LoVo (cell line): ENCODE measurements at regions not wholly inside any gene's neighbourhood (a gene's known extent, or its start where the extent isn't known, plus 50 kb on each side); places are given as distances from the start of the nearest gene placed in this dataset.

ENCODE experiments used
- DNase-seq: peaks from one replicate; pipeline ENCODE4 v3.0.0-alpha.2; 2016; ENCODE audit warnings: low spot score

GRCh38 chr13:58051396-58051795 is 419.9 kb downstream of the PCDH17 start:
- DNase-seq, result no peak

DNA sequence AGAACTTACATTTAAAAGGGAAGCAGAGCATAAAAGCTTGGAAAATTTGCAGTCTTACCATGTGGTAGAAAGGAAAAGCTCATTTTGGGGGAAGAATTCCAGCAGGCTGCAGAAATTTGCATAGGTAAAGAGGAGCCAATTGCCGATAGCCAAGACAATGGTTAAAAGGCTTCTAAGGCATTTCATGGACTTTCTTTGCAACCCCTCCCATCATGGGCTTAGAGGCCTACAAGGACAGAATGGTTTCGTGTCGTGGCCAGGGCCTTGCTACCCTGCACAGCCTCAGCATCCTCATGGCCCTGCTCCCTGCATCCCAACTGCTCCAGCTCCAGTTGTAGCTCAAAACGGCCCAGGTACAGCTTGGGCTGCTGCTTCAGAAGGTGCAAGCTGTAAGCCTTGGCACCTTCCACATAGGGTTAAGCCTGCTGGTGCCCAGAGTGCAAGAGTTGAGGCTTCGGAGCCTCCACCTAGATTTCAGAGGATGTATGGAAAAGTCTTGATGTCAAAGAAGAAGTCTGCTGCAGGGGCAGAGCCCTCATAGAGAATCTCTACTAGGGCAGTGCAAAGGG is 420.3 kb downstream of the PCDH17 start:
- no peak for DNase-seq

DNA sequence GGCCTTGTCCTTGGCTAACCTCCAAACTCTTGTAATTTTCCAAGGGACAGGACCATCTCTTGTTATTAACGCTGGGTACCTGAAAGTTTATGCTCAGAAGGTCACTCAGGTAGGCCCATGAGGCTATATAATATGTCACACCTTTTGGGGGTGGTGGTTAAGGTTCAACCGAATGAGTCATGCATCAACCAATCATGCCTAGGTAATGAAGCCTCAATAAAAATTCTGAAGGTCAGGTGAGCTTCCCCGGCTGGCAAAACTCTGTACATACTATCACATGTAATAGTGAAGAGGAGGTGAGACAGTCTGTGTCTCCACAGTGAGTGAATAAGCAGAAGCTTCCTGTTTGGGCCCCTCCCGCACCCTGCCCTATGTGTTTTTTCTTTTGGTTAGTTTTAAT is 424.9 kb downstream of the PCDH17 start:
- no peak for DNase-seq

DNA sequence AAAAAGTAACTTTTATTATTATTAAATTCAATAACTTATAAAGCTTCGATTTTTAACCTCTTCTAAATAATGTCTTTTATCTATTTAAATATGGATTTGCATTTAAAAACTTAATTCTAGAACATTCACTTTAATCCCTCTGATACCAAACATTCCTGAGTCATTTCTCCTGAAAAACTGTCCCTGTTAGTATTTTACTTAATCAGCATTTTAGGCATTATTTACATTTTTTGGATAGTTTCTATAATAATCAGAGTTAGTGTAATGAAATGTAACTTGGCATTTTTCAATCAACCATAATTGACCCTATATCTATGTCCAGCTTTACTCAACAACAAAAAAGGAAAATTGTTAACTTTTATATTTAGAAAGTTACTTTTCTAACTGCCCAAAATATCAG is 428.1 kb downstream of the PCDH17 start:
- no peak for DNase-seq

GRCh38 chr13:58080806-58081205 is 449.3 kb downstream of the PCDH17 start:
- no peak for DNase-seq

- DNase-seq, result no peak
Measured at GRCh38 chr13:58081301-58081820, 449.8 kb downstream of the PCDH17 start.

DNA sequence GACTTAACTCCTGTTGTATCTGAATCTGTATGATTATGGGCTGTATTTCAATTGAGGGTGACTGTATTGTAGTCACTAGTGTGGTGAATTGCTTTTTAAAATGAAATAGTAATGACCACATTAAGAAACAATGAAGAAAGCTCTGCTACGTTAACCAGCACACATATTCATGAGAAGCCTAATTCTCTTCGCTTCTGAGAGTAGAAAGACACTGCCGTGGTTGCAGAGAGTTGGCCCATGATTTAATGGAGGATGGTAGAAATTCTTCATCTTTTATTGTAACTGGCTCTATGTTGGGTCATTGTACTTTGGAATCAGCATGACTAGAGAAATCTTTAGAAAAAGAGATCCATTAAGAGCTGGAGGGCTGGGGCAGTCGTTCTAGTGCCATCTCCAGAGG is 451.5 kb downstream of the PCDH17 start:
- no peak for DNase-seq

GRCh38 chr13:58085274-58085673 is 453.7 kb downstream of the PCDH17 start:
- no peak for DNase-seq

DNA sequence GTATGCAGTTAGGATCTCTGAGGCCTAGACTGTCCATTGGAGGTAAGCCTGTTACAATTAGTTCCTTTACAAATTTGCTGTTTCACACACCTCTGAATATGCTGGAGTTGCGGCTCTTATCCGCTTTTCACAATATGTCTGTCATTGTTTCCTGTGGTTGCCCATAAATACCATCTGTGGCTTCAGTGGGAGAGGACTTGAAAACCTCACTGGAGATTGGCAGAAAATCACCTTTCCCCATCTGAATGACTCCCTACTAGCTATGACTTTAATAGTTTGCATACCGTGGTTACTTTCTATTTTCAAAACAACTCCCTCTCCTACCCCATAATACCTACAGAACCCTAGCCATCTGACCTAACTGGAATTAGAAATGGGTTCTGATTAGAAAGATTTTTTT is 454.3 kb downstream of the PCDH17 start:
- DNase-seq, result no peak

DNA sequence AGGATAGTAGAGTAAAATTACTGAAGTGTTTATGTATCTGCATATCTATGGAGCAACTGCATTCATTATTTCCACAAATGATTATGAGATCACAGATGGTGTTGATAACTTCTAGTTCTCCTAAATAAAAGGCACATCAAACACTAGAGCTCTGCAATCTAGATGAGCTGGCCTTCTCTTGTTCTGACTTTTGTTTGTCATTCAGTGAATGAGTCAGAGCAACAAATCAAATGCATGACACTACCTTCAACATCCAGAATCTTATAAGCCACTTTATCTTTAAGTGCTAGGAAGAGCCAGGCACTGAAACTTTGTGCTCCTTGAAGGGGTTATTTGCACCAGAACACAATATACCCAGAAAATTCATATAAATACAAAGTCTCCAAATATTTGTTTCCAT is 456.0 kb downstream of the PCDH17 start:
- DNase-seq, result no peak

- DNase-seq, result no peak
Measured at GRCh38 chr13:58093394-58093793, 461.9 kb downstream of the PCDH17 start.

- no peak for DNase-seq
Measured at GRCh38 chr13:58097831-58098230, 466.3 kb downstream of the PCDH17 start.

- DNase-seq, result no peak
Measured at GRCh38 chr13:58119351-58119750, 487.8 kb downstream of the PCDH17 start.

GRCh38 chr13:58119804-58120203 is 488.3 kb downstream of the PCDH17 start:
- no peak for DNase-seq

- no peak for DNase-seq
Measured at GRCh38 chr13:58126496-58126895, 495.0 kb downstream of the PCDH17 start.

DNA sequence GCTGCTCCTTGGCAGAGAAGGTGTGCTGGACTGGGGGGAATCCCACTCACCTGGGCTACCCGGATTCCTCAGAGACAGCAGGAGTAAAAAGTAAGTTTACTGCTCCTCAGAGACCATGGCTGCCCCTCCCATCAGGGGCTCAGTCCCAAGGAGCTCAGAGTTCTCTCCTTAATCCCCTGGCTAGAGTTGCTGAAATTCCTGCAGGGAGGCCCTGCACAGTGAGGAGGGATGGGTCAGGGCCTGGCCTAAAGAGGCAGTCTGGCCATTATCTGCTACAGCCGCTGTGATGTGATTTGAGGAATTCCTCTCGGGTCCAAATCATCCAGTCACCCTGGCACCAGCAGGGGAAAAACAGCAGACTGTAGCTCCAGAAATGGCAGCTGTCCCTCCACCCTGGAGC is 502.5 kb downstream of the PCDH17 start:
- DNase-seq, result no peak

DNA sequence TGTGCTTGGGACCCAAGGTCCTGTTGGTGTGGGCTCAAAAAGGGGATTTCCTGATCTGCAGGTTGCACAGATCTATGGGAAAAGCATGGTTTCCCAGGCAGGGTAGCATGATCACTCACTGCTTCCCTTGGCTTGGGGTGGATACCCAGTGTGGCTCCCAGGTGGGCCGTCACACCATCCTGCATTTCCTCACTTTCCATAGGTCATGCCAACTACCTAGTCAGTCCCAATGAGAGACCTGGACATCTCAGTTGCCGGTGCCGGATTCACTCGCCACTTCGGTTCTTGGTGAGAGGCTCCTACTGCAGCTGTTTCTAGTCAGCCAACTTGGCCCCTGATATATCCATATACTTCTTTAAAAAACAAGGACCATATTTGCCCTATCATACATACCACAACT is 503.0 kb downstream of the PCDH17 start:
- no peak for DNase-seq

DNA sequence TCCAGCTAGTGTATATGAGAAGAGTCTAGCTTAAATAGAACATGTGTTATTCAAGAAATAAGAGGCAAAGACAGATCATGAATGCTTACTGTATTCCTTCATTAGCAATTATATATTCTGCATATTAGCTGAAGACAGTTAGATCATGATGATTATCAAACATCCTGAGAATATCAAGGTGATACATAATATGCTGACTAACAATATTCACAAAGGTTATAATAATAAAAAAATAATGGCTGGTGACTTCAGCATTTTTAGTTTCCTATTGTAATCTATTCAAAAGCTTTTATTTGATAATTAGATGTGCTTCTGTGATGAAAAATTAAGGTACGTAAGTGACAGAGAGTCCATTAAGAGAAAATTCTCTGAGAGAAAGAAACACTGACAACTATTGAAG is 511.4 kb downstream of the PCDH17 start:
- no peak for DNase-seq

DNA sequence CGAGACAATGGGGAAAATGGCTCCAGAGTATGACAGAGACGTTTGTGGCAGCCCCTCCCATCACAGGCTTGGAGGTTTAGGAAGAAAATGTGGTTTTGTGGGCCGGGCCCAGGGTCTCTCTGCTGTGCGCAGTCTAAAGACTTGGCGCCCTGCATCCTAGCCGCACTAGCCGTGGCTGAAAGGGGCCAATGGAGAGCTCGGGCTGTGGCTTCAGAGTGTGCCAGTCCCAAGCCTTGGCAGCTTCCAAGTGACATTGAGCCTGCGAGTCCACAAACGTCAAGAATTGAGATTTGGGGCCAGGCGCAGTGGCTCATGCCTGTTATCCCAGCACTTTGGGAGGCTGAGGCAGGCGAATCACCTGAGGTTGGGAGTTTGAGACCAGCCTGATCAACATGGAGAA is 513.1 kb downstream of the PCDH17 start:
- DNase-seq, result no peak

- no peak for DNase-seq
Measured at GRCh38 chr13:58151452-58151851, 519.9 kb downstream of the PCDH17 start.

GRCh38 chr13:58160980-58161379 is 529.4 kb downstream of the PCDH17 start:
- DNase-seq, result no peak

DNA sequence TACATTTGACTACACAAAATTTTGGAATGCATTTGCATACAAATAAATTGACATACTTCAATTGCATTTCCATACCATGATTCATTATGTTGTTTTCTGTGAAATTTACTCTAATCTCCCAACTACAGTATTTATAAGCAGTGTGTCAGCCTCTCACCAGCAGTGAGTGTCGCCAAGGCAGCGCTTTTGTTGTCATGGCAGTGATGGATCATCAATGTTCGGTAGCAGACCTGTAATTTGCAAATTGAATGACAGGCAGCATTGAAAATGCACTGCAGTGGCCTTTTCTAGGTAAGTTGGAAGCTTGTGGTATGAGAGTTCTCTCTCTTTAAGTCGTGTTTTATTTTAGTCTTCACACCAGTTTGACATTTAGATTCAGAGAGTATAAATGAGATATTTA is 534.1 kb downstream of the PCDH17 start:
- DNase-seq, result no peak

DNA sequence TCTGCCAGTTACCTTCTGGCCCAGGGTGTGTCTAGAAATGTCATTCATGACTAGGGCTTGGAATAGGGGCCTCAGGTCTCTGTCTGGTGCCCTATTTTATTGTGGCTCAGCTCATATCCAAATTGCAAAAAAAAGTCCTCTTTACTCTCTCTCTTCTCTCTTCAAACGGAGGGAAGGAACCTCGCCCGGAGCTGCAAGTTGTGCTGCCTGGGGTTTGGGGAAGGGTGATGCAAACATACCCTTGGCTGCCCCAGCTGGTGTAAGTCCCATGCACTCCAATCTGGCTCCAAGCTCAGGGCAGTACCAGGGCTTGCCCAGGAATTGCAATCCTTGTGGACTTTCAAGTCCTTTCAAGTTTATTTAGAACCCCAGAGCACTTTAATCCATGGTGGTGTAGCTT is 549.6 kb downstream of the PCDH17 start:
- DNase-seq, result no peak

- no peak for DNase-seq
Measured at GRCh38 chr13:58187881-58188280, 556.3 kb downstream of the PCDH17 start.

DNA sequence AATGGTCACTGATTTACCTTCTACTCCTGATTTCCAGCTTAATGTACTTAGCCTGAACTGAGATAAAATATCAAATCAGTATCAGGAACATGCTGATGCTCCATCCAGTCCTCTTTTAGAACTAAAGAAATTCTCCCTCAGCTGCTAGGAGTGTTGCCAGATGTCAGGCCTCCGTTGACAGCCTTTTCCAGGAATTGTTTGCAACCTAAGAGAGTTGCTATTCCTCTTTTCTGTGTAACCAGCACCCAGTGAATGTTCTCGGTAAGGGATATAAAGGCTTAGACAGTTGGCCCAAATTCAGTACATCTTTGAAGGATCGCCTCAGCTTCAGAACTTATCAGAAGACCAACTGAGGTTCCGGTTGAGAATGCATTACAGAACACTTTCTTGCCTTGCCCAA is 559.0 kb downstream of the PCDH17 start:
- no peak for DNase-seq
